ENCODE measurements at regions not wholly inside any gene's neighbourhood (a gene's known extent, or its start where the extent isn't known, plus 50 kb on each side); places are given as distances from the start of the nearest gene placed in this dataset.

GRCh38 chr2:16092861-16093638 is 152.7 kb downstream of the MYCN start:
- TF ChIP-seq, protein P1, sequence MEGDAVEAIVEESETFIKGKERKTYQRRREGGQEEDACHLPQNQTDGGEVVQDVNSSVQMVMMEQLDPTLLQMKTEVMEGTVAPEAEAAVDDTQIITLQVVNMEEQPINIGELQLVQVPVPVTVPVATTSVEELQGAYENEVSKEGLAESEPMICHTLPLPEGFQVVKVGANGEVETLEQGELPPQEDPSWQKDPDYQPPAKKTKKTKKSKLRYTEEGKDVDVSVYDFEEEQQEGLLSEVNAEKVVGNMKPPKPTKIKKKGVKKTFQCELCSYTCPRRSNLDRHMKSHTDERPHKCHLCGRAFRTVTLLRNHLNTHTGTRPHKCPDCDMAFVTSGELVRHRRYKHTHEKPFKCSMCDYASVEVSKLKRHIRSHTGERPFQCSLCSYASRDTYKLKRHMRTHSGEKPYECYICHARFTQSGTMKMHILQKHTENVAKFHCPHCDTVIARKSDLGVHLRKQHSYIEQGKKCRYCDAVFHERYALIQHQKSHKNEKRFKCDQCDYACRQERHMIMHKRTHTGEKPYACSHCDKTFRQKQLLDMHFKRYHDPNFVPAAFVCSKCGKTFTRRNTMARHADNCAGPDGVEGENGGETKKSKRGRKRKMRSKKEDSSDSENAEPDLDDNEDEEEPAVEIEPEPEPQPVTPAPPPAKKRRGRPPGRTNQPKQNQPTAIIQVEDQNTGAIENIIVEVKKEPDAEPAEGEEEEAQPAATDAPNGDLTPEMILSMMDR (IDR thresholded peaks at IDR 0.05 in 8 of 11, conservative IDR thresholded peaks at IDR 0.05 in 3 of 11): no peak
- TF ChIP-seq POLR2AphosphoS5 (IDR thresholded peaks at IDR 0.05): no peak
- no peak for TF ChIP-seq POLR2A (IDR thresholded peaks at IDR 0.05)
